GM12865 (cell line): ENCODE measurements at regions not wholly inside any gene's neighbourhood (a gene's known extent, or its start where the extent isn't known, plus 50 kb on each side); places are given as distances from the start of the nearest gene placed in this dataset.

Source experiments
- DNase-seq: peaks from one replicate; pipeline ENCODE4 v3.0.0; 2010; ENCODE audit warnings: low read depth
- H3K4me3 ChIP-seq: 2 replicates; pipeline ENCODE4 v1.5.1; 2011; ENCODE audit warnings: mild to moderate bottlenecking, low read depth, low read length, control low read depth
- TF ChIP-seq, protein P1 (sequence below): IDR thresholded peaks from 2 replicates; pipeline ENCODE4 v1.5.1; 2011; ENCODE audit warnings: low read length, control low read depth, low read depth, inconsistent platforms; ENCODE audit not compliant: insufficient read depth; ENCODE audit errors: missing control alignments

DNA sequence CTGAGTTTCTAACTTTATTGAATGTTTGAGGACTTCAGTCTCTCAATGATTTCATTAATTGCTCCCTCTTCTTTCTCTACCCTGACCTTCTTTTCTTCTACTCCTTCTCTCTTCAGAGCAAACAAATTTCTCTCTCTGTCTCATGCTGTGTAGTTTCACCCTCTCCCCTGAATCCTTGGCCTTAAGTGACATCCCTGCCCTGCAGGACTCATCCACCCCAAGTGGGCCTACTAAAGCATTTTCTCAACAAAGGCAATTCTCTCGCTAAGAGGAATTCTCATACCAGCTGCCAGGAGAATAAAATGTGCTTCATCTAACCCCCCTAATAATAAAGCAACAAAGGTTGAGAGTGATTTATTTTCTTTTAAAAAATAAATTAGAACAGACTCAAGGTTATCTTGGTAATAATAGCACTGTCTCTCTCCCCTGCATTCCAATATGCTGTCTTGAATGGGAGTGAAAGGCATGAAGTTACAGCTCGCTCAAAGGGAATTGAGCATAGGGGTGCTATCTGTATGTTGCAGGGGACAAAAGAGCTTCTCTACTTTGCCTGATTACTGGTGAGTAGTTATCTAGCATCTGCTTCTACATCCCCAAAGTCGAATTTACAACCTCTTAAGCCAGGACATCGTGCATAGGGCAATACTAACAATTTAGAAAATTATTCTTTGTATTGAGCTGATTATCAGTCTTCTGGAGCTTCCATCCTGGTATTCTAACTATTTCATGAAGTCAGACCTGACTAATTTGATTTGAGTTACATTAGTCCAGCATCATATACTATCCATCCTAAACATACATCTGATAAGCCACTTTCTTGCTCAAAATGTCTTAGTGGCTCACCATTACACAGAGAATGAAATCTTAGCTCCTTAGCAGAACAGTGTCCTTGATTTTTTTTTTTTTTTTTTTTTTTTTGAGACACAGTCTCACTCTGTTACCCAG lies 76.9 kb upstream of the DNAJC19 start:
- no peak overlapping the region for H3K4me3 ChIP-seq
- no peak for DNase-seq
- TF ChIP-seq, protein P1, sequence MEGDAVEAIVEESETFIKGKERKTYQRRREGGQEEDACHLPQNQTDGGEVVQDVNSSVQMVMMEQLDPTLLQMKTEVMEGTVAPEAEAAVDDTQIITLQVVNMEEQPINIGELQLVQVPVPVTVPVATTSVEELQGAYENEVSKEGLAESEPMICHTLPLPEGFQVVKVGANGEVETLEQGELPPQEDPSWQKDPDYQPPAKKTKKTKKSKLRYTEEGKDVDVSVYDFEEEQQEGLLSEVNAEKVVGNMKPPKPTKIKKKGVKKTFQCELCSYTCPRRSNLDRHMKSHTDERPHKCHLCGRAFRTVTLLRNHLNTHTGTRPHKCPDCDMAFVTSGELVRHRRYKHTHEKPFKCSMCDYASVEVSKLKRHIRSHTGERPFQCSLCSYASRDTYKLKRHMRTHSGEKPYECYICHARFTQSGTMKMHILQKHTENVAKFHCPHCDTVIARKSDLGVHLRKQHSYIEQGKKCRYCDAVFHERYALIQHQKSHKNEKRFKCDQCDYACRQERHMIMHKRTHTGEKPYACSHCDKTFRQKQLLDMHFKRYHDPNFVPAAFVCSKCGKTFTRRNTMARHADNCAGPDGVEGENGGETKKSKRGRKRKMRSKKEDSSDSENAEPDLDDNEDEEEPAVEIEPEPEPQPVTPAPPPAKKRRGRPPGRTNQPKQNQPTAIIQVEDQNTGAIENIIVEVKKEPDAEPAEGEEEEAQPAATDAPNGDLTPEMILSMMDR = no peak

DNA sequence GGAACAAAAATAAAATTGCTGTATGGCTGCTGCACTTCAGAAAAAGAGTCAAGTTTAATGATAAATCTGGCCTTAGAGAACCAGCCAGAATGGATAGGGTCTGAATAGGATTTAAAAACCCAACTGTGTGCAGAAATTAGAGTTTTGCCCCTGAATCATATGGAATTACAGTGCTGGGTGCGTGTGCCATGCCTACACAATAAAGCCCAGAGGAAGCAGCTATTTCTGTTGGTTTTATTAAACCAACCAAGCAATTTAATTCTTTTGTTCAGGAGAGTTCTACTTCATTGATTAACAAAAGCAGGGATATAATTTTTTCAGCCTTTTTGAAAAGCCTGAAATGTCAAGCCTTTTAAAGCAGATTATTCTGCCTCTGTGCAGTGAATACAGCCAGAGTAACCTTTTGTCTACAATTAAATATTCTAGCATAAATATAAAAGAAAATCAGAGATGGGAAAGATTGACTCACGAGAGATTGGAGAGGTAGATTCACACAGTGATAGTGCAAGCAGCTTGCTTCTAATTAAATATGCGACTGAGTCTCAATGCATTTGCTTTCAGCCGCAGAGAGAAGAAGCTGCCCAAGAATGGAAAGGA lies 66.7 kb upstream of the DNAJC19 start:
- TF ChIP-seq, protein P1 = no peak
- no peak overlapping the region for H3K4me3 ChIP-seq
- no peak for DNase-seq

DNA sequence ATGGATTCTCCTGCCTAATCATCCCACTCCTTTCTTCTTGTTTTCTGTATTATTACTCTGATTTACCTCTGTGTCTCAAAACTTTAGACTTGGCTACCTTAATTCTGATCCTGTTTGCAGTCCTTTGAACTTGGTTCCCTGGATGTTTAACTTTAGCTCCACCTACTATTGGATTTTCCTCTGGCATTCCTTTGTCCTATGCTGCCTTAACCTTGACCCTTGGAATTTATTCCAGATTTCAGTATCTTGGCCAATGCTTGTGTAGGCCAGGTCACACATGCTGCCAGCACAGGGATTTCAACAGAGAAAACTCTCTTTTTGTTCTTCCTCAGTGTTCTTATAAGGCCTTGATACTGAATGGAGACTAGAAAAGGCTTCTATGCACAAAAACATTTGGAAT lies 65.0 kb upstream of the DNAJC19 start:
- no peak overlapping the region for H3K4me3 ChIP-seq
- TF ChIP-seq, protein P1 = no peak
- DNase-seq = no peak

DNA sequence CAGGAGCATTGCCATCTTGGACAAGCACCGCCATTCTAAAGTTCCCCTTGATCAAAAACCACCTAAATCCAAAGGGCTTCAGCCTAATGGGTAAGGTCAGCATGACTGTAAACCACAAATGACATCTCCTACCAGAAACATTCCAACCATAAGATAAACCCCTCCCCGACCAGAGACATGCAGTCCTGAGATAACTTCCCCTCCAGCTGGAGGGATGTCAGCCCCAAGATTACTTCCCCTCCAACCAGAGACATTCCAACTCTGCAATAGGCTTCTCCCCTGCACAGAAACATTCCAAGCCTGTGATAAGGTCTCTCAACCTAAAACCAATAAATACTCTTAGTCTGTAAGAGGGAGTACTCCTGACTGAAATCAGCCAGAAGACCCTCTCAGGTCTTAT lies 62.7 kb upstream of the DNAJC19 start:
- no peak overlapping the region for H3K4me3 ChIP-seq
- TF ChIP-seq, protein P1 = no peak
- no peak for DNase-seq

DNA sequence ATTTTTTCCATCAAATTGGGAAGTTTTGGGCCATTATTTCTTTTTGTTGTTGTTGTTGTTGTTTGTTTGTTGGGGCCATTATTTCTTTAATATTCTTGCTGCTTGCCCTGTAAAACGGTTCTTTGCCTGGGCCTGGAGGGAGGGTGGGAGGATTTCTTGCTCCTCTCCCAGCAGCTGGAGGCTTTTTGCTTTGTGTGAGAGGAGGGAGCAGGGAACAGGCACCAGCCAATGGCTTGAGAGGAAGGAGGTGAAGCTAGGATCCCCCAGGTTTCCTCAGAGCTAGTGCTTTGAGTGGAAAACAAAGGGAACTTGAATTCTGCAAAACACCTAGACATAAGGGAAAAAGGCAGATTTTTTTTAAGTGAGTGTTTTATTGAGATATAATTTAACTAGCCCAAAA lies 61.2 kb upstream of the DNAJC19 start:
- no peak overlapping the region for H3K4me3 ChIP-seq
- TF ChIP-seq, protein P1 = no peak

DNA sequence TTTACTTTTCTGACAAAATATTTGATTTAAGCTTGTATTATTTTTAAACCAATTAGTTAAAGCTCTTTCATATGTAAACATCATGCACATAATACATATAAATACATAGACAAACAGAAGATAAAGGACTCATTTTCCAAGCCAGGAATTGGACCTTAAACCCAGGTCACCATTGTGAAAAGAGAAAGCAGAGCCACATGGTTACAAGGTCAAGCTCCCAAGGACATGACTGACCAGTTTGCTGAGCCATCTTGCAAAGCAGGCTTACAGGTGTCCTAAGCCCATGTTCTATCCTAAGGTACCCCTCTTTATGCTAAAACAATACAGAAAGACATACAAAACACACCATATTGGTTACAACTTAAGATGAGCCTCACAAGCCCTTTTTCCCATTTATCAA lies 50.5 kb upstream of the DNAJC19 start:
- TF ChIP-seq, protein P1 = no peak
- H3K4me3 ChIP-seq = no peak overlapping the region
- DNase-seq = no peak

More for the DNA sequence above, 61.2 kb upstream of the DNAJC19 start:
- no peak for DNase-seq
